ENCODE measurements at regions not wholly inside any gene's neighbourhood (a gene's known extent, or its start where the extent isn't known, plus 50 kb on each side); places are given as distances from the start of the nearest gene placed in this dataset.

GRCh38 chr6:105616521-105616920 is 213.6 kb upstream of the PREP start:
- peaks cover 8% of the 10 kb centered on the region for H3K27me3 Mint-ChIP-seq
- no peak overlapping the region for H3K4me3 Mint-ChIP-seq
- no peaks in the 10 kb centered on the region for H3K36me3 Mint-ChIP-seq
- H3K27ac Mint-ChIP-seq: no peak overlapping the region
- H3K4me1 Mint-ChIP-seq: no peaks in the 10 kb centered on the region
- peaks cover 5% of the 10 kb centered on the region for H3K9me3 Mint-ChIP-seq

GRCh38 chr6:105611606-105612005 is 208.7 kb upstream of the PREP start:
- peaks cover 10% of the 10 kb centered on the region for H3K27me3 Mint-ChIP-seq
- no peak overlapping the region for H3K4me3 Mint-ChIP-seq
- H3K4me1 Mint-ChIP-seq: no peaks in the 10 kb centered on the region
- no peaks in the 10 kb centered on the region for H3K36me3 Mint-ChIP-seq
- H3K9me3 Mint-ChIP-seq: peaks cover 5% of the 10 kb centered on the region
- no peak overlapping the region for H3K27ac Mint-ChIP-seq

GRCh38 chr6:105609375-105609991 is 206.6 kb upstream of the PREP start:
- Mint-ChIP-seq H3K9me3 (no peaks in the 10 kb centered on the region), H3K27me3 (peaks cover 7% of the 10 kb centered on the region), H3K27ac (no peak overlapping the region), H3K36me3 (no peaks in the 10 kb centered on the region), H3K4me1 (no peaks in the 10 kb centered on the region), H3K4me3 (no peak overlapping the region)

- Mint-ChIP-seq H3K27me3 (peaks cover 7% of the 10 kb centered on the region), H3K9me3 (no peaks in the 10 kb centered on the region), H3K27ac (peak overlapping the region; percentile 68), H3K36me3 (no peaks in the 10 kb centered on the region), H3K4me3 (no peak overlapping the region), H3K4me1 (no peaks in the 10 kb centered on the region)
Measured at GRCh38 chr6:105608711-105609374, 206.0 kb upstream of the PREP start.

DNA sequence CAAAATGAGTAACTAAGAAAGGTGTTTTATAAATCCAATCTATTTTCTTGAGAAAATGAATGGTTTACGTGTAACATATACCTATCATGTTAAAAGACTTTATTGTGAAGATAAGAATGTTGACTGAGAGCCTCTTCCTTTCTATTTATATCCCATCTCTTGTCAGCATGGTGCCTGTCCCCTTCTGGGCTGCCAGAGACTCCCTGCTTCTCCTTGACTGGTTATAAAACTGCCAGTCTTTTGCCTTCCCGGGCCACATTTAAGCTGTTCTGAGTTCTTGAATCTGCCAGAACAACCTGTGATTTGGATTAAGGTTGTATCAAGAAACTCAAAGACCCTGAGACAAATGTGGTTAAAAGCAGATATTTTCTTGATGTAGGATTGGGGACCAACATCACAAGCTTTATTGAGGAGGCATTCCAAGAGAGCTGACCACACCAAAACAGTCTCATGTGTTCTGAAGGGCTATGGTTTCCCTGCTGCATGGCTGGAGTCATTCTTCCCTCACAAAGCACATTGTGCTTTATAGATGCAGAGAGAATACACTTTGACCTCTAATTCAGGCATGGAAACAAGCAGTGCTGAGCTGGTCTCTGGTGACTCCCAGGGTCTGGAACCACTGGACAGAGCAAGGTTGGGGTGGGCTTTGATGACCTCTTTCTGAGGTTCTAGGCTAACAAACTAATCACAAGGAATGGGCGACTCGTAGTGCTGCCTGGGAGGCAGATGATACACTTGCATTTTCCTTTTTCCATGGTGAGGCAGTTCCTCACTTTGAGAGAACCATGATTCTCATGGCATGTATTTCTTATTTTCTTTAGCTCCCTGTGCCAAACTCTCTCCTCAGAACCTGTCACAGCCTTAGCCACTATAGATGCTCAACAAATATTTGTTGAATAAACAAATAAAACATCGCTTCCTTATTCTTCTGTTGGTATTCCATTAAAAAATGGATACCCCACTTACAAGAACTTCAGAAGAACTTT is 205.0 kb upstream of the PREP start:
- Mint-ChIP-seq H3K4me1 (no peaks in the 10 kb centered on the region), H3K4me3 (no peak overlapping the region), H3K9me3 (no peaks in the 10 kb centered on the region), H3K36me3 (no peaks in the 10 kb centered on the region), H3K27me3 (peaks cover 6% of the 10 kb centered on the region), H3K27ac (no peak overlapping the region)

- peaks cover 3% of the 10 kb centered on the region for H3K27me3 Mint-ChIP-seq
- H3K4me1 Mint-ChIP-seq: no peaks in the 10 kb centered on the region
- H3K4me3 Mint-ChIP-seq: no peak overlapping the region
- no peaks in the 10 kb centered on the region for H3K36me3 Mint-ChIP-seq
- no peak overlapping the region for H3K27ac Mint-ChIP-seq
- H3K9me3 Mint-ChIP-seq: no peaks in the 10 kb centered on the region
Measured at GRCh38 chr6:105606831-105607463, 204.1 kb upstream of the PREP start.

- Mint-ChIP-seq H3K9me3 (no peaks in the 10 kb centered on the region), H3K4me1 (no peaks in the 10 kb centered on the region), H3K4me3 (no peak overlapping the region), H3K36me3 (no peaks in the 10 kb centered on the region), H3K27ac (no peak overlapping the region), H3K27me3 (peaks cover under 1% of the 10 kb centered on the region)
Measured at GRCh38 chr6:105604587-105604884, 201.7 kb upstream of the PREP start.

GRCh38 chr6:105603788-105604586 is 201.1 kb upstream of the PREP start:
- H3K4me3 Mint-ChIP-seq: no peak overlapping the region
- no peaks in the 10 kb centered on the region for H3K9me3 Mint-ChIP-seq
- H3K36me3 Mint-ChIP-seq: no peaks in the 10 kb centered on the region
- no peak overlapping the region for H3K27ac Mint-ChIP-seq
- no peaks in the 10 kb centered on the region for H3K27me3 Mint-ChIP-seq
- H3K4me1 Mint-ChIP-seq: no peaks in the 10 kb centered on the region

DNA sequence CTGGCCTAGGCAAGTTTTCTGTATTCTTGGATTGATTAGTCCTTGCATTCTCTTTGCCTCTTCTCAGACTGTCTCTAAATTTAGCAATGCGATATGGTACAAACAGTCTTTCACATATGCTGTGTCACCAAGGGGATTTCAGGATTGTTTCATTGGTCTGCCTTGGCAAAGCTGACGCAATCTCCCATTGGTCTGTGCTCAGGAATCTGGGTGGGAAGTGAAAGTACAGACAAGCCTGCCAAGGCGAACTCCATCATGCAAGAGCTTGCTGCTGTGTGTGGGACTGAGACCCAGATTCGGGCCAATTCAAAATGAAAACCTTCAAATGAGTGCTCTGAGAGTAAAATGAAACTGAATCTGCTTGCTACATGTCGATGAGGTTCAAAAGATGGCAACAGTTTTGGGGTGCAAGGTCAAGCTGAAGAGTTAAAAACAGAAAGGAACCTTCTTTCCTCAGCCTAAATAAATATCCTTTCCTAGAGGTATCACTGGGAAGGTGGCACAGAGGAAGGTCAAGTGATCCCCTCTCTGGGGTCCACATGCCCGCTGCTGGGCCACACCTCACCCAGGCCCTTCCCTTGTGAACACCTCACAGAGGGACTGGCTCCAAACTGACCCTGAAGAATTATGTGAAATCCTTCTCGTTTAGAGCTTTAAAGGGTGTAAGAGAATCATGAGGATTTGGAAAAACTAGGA is 198.8 kb upstream of the PREP start:
- H3K4me1 Mint-ChIP-seq: no peaks in the 10 kb centered on the region
- no peak overlapping the region for H3K4me3 Mint-ChIP-seq
- H3K27me3 Mint-ChIP-seq: no peaks in the 10 kb centered on the region
- no peaks in the 10 kb centered on the region for H3K36me3 Mint-ChIP-seq
- H3K27ac Mint-ChIP-seq: no peak overlapping the region
- no peaks in the 10 kb centered on the region for H3K9me3 Mint-ChIP-seq

DNA sequence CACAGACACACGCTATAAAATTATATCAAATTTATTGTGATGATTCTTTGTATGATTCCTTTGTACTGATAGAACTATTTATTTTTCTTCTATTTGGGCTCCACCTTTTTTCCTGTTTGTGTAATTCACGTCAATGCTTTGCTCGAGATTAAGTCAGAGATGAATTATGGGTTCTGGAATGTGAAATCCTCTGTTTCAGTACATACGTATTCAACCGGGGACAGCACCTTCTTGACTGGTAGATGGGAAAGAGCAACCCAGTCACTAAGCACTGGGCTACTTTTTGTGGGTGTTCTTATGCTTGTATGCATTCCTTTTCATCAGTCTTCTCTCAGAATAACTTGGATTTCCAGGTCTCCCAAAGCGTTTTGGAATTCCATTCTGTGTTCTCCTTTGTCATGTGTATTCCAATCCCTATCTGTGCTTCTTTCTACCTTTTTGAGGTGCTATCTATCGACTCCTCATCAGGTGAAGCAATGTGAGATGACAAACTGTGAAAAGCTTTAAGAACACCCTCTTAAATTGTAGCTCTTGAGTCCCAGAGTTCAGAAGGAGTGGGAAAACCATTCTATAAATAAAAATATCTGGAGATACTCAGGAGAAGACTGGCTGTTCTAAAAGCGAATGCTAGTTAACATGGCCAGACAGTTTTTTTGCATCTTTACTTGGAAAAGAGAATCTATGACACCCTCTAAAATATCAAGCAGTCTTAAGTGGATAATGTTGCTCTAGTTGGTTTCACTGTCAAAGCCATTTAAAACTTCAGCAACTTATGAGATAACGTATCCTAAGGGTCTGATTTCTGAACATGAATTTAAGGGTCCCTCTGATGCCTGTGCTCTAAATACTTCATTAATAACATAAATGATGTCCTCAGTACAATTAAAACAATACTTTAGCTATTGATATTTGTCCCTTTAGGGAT is 197.7 kb upstream of the PREP start:
- H3K27me3 Mint-ChIP-seq: no peaks in the 10 kb centered on the region
- H3K9me3 Mint-ChIP-seq: no peaks in the 10 kb centered on the region
- H3K4me3 Mint-ChIP-seq: no peak overlapping the region
- H3K36me3 Mint-ChIP-seq: no peaks in the 10 kb centered on the region
- no peak overlapping the region for H3K27ac Mint-ChIP-seq
- H3K4me1 Mint-ChIP-seq: no peaks in the 10 kb centered on the region

DNA sequence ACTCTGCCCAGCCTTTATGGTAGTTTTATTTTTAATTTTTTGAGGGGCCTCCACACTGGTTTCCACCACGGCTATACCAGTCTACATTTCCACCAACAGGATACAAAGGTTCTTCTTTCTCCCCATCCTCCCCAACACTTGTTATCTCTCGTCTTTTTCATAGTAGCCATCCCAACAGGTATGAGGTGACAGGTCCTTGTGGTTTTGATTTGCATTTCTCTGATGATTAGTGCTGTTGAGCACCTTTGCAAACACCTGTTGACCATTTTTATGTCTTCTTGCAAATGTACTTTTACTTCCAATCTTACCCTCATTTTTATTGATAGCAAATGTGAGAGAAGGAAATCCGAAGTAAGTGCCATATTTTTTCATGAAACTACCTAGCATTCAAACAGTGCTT is 195.4 kb upstream of the PREP start:
- Mint-ChIP-seq H3K9me3 (no peaks in the 10 kb centered on the region), H3K4me1 (no peaks in the 10 kb centered on the region), H3K27me3 (no peaks in the 10 kb centered on the region), H3K36me3 (no peaks in the 10 kb centered on the region), H3K27ac (no peak overlapping the region), H3K4me3 (no peak overlapping the region)

DNA sequence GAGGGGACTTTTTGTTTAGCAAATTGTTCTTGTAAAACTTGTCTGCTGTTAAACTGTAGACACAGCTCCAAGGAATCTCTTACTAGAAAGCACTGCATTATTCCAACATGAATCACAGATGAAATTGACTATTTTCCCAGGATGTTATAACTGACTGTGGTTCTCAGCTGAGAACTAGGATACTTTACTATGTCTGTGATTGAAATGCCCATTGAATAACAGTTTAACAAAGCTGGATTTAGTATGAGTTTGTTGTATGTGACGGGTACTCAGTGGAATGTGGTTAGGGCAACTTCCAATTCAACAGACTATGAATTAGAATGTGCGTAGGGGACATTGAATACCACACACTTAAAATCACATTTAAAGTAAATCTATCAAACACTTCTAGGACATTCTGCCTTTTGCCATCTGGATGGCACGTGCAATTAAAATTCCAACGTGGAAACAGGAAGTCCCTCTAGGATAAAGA is 193.4 kb upstream of the PREP start:
- Mint-ChIP-seq H3K9me3 (no peaks in the 10 kb centered on the region), H3K4me3 (no peak overlapping the region), H3K27me3 (no peaks in the 10 kb centered on the region), H3K36me3 (no peaks in the 10 kb centered on the region), H3K27ac (no peak overlapping the region), H3K4me1 (peaks cover 2% of the 10 kb centered on the region)

DNA sequence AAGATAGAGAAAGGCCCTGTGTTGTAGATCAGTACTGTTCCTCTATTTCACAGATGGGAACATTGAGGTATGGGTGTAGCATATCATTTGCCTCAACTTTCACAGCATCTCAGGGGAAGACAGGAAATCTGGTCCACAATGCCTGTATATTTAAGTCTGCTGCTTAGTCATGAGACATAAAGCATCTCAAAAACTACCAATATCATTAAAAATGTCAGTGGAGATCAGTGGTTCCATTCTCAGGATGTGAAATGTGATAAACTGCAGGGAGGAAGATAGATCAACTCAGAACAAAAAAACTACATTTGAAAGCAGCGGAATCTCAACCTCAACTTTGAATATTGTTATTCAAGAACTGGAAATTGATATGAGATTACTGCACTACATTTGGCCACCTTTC is 192.9 kb upstream of the PREP start:
- Mint-ChIP-seq H3K27ac (no peak overlapping the region), H3K4me3 (no peak overlapping the region), H3K4me1 (peaks cover 7% of the 10 kb centered on the region), H3K27me3 (no peaks in the 10 kb centered on the region), H3K36me3 (no peaks in the 10 kb centered on the region), H3K9me3 (no peaks in the 10 kb centered on the region)

DNA sequence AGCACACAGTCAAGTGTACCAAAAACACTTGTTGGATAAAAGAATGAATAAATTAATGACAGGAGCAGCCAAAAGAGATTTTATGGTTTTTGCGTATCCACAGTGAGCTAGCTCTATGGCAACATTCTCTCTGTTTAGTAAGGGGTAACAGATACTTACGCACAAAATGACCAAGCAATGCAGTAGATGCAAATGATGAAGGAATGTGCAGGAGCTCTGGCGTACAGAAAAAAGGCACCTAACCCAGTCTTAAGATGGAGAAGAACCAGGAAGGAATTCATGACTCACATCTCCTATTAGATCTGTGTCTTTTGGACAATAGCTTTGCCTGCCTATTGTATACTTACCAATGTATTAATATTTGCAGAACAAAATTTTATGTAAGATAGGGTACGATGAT is 191.9 kb upstream of the PREP start:
- Mint-ChIP-seq H3K27ac (no peak overlapping the region), H3K4me1 (peaks cover 7% of the 10 kb centered on the region), H3K36me3 (no peaks in the 10 kb centered on the region), H3K27me3 (no peaks in the 10 kb centered on the region), H3K4me3 (no peak overlapping the region), H3K9me3 (no peaks in the 10 kb centered on the region)

Data from activated naive CD4-positive, alpha-beta T cell treated with anti-CD3 and anti-CD28 coated beads, Interleukin-2, amount 50 U/mL, for 24 hours (primary cell).